ENCODE measurements at regions not wholly inside any gene's neighbourhood (a gene's known extent, or its start where the extent isn't known, plus 50 kb on each side); places are given as distances from the start of the nearest gene placed in this dataset.
"Not testable (repeated sequence)": the region's sequence is repeated elsewhere in the genome, so short reads cannot be mapped to it uniquely, and the experiment has no call there.

DNA sequence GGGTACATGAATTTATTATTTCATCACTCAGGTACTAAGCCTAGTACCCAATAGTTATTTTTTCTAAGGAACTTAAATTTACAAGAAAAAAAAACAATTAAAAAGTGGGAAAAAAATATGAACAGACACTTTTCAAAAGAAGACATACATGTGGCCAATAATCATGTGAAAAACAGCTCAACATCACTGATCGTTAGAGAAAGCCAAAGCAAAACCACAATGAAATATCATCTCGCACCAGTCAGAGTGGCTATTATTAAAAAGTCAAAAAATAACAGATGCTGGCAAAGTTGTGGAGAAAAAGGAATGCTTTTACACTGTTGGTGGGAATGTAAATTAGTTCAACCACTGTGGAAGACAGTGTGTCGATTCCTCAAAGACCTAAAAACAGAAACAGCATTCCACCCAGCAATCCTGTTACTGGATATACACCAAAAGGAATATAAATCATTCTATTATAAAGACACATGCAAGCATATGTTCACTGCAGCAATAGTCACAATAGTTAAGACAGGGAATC lies 429.3 kb downstream of the ACTL7B start:
- H3K56ac ChIP-seq (ENCODE audit: extremely low read depth, insufficient read depth, low read length); CTCF ChIA-PET; H2BK15ac ChIP-seq (ENCODE audit: low read depth, low read length); H4K20me1 ChIP-seq (ENCODE audit: insufficient read depth, low read length); H3K9me1 ChIP-seq (ENCODE audit: insufficient read depth, low read length); H3K36me3 ChIP-seq (ENCODE audit: control insufficient read depth, insufficient read depth, low read length); H3K4me1 ChIP-seq (ENCODE audit: control insufficient read depth, insufficient read depth, low read length); H2AK5ac ChIP-seq (ENCODE audit: low read depth, low read length); H3K23ac ChIP-seq (ENCODE audit: low read depth, low read length); H4K91ac ChIP-seq (ENCODE audit: insufficient read depth, low read depth, low read length); BruUV-seq (replicated peaks); H3K14ac ChIP-seq (replicated peaks; ENCODE audit: low read depth, low read length); in situ Hi-C loops (cut with MboI; ENCODE audit: low sequenced_read_pairs); H3K9ac ChIP-seq (ENCODE audit: low read depth, low read length); ATAC-seq (ENCODE audit: low read depth); H2AFZ ChIP-seq (replicated peaks; ENCODE audit: low read length, poor library complexity); intact Hi-C loops (cut with micrococcal nuclease); H2BK5ac ChIP-seq (ENCODE audit: low read depth, low read length, poor library complexity, severe bottlenecking); DNase-seq; H4K8ac ChIP-seq (ENCODE audit: low read depth in 2 of 2, low read length in 2 of 2); dilution Hi-C loops (cut with HindIII; ENCODE audit: low sequenced_read_pairs, unreplicated experiment); H3K79me1 ChIP-seq (ENCODE audit: low read depth in 1 of 2, low read length in 2 of 2); H3K27me3 ChIP-seq (ENCODE audit: control insufficient read depth, insufficient read depth, low read length); H3K9me3 ChIP-seq (ENCODE audit: control insufficient read depth, insufficient read depth, low read length); H3K4me2 ChIP-seq (ENCODE audit: low read depth, low read length); H2AK9ac ChIP-seq (replicated peaks; ENCODE audit: low read depth, low read length, poor library complexity); H3K4me3 ChIP-seq (ENCODE audit: insufficient read depth, low read depth, low read length); H3K4ac ChIP-seq (ENCODE audit: low read depth, low read length); H2BK20ac ChIP-seq (ENCODE audit: low read depth, low read length); POLR2A ChIA-PET (ENCODE audit: unreplicated experiment); H2BK120ac ChIP-seq (ENCODE audit: low read depth, low read length); H3K27ac ChIP-seq (ENCODE audit: insufficient read depth, low read length); H4K5ac ChIP-seq (ENCODE audit: low read depth, low read length); H3K18ac ChIP-seq (ENCODE audit: low read depth, low read length): not testable (repeated sequence)
- no CpG with 5 or more reads among the region's 3 CpGs for whole genome bisulfite sequencing, 2 experiments (ENCODE audit: extremely low coverage in 2 of 2, insufficient read length in 1 of 2)
